Myocyte (in vitro differentiated cells): ENCODE measurements at regions not wholly inside any gene's neighbourhood (a gene's known extent, or its start where the extent isn't known, plus 50 kb on each side); places are given as distances from the start of the nearest gene placed in this dataset.

Source experiments
- DNase-seq: peaks from one replicate; pipeline ENCODE4 v3.0.0-alpha.2; 2012; ENCODE audit warnings: low read depth

DNA sequence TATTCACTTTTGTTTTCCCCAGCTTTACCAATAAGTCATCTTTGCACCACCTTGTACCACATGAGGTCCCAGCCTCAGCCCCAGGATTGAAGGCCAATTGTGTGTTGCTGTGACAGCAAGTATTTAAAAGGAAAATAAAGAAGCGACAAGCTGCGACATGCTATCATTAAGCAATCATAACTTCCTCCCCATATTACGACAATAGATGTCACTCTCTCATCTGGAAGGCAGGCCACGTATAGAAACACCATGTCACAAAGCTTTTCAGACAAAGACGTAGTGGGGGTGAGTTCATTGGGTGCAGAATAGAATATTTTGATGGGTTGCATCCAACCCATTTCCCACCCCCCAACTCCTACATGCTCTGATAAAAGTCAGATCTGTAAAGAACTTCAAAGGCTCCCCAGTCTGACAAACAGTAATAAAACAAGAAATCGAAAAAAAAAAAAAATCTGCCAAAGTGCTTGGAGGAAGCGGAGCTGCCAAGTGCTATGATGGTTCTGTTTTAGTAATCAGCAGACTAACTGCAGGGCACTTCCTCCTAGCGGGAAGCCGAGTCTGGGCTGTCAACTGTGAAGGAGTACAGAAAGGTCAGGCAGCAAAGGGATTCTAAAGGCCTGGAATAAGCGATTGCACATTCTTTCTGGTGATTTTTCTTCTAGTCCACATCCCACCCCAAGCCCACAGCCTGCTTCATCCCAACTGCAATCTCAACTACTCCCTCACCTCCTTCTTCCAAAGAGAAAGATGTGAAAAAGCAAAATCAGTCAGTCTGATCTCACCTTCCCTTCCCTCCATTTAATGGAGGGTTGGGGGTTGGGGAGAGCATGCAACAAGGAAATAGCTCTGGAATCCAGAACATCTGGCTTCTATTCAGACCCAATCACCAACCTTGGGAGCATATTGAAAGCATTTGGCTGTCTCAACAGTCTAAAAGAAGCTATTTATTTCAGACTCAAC lies 131.4 kb upstream of the UBASH3B start:
- DNase-seq: no peak

DNA sequence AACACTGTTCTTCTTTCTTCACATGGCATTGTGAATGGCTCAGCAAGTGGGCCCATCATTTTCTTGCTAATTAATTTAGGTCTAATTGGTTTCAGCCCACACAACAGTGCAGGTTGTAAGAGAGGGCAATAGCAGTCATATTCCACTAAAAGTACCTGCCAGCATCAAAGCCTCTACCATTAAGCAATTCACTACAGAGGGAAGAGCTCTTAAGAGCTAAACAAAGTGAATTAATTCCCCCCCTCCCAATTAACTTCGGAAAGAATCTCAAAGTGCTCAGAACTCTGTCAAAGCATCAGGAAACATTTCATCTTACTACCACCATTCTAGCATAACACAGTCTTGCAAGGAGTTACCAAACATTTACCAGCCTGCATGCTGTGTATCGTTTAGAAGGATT lies 133.9 kb upstream of the UBASH3B start:
- DNase-seq: no peak

DNA sequence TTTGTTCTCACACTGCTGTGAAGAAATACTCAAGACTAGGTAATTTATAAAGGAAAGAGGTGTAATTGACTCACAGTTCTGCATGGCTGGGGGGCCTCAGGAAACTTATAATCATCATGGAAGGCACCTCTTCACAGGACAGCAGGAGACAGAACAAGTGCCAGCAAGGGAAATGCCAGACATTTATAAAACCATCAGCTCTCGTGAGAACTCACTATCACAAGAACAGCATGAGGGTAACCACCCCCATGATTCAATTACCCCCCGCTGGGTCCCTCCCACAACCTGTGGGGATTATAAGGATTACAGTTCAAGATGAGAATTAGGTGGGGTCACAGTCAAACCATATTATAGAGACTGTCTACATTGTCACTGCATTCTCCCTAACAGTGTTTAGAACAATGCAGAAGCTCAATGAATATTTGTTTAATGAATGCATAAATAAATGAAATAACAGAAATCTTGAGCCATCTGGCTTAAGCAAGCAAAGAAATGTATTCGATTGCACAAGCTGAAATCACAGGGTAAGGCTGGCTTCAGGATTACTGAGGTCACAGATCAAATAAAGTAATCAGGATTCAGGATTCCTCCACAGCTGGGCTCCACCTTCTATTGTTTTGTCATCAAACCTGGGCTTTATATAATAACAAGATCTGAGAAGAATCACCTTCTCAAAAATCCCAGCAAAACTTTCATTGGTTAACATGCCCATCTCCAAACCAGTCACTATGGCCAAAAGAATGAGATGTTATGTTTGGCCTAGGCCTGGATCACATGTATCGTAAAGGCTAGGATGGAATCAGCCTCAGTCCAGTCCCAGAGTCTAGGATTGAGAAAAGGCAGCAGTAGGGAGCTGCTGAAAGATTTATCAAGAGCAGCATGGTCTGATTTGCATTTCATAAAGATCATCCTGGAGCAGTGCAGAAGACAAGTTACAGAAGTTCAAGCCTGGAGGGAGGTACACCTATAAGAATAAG lies 137.8 kb upstream of the UBASH3B start:
- DNase-seq: no peak

DNA sequence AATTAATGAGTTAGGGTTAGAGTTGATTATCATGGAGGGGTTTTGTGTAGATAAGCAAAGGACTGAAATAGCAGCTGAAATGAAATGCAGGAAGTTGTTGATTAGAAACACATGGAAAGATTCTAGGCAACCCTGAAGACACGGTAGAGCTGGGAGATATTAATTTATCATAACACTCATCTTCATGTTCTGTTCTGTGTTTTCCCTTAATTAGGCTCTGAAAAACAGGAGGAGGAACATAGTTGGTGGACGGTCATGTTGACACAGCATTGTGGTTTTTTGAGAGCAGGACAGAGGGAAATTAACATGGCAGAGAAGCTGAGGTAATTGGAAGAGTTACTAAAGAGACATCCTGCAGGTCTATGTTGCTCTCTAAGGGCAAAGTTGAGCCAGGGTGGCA lies 138.8 kb upstream of the UBASH3B start:
- DNase-seq: no peak

DNA sequence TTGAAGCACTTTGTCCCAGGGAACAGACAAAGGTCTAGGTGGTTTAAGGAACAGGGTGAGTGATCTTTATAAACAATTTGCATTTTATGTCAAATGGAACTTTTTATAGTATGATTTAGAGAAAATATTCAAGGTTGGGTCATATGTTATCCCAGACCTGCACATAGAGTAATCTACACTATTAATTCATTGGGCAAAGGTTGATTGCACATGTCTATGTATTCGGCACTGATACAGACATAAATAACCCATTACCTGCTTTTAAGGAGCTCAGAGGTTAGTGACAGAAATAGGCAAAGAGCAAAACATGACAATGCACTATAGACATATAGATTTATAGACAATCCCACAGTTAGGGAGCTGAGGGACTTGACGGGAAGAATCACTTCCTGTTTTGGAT lies 141.5 kb upstream of the UBASH3B start:
- DNase-seq: no peak

DNA sequence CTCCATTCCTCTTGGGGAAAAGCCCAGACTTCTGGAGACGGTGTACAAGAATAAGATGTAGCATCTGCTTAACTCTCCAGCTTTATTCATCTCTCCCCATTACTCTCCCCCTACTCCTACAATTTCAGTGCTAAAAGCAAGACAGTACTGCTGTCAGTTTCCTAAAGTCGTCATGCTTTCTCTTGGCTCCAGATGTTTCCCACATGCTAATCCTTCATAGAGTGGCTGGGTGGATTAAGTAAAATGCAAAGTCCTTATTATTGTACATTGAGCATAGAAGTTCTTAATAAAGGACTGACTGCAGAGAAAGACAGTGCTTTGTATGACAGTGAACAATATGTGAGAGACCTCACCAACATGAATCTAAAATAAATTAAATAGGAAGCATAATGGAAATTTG lies 142.2 kb upstream of the UBASH3B start:
- DNase-seq: no peak

DNA sequence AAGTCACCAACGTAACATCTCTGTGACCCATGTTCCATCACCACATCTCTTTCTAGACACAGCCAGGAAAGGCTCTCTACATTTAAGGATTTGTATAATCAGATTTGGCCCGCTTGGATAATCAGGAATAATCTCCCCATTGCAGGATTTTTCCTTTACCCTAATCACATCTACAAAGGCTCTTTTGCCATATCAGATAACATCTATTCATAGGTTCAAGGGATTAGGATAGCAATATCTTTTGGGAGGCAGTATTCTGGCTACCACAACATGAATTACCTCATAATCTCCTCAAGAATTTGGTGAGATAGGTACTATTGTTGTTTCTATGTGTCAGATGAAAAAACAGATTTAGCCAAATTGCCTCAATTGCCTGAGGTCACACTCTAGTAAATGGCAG lies 142.8 kb upstream of the UBASH3B start:
- no peak for DNase-seq

DNA sequence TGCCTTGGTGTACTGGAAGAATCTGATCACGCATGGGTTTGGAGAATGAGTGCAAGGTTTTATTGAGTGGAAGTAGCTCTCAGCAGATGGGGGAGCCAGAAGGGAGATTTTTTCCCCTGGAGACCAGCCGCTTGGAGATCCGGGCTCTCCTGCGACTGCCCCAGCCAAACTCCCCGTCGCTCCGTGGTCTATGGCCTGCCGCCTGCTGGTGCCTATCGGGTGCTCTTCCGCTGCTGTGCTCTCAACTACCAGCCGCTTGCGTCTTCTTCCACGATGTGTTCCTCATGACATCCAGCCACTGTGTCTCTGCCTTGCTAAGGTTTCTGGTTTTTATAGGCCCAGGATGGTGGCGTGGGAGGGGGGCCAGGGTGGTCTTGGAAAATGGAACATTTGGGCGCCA lies 145.6 kb upstream of the UBASH3B start:
- DNase-seq: no peak

DNA sequence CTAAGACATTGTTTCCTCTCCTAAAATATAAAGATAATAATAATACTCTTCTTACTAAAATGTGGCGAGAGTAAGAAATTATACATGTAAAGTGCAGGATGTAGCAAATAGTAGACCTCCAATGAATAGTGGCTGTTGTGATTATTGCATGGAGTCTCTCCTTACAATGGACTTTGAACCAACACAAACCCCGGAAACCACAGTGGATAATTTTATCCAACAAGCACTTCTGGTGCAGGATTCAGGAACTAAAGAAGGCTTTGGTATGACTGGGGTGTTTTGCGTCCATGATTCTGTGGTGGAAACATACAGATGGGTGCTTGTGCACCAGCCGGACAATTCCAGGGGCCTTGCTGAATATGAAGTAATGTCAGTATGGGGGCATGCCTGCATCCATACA lies 146.4 kb upstream of the UBASH3B start:
- DNase-seq: peak; percentile 26

DNA sequence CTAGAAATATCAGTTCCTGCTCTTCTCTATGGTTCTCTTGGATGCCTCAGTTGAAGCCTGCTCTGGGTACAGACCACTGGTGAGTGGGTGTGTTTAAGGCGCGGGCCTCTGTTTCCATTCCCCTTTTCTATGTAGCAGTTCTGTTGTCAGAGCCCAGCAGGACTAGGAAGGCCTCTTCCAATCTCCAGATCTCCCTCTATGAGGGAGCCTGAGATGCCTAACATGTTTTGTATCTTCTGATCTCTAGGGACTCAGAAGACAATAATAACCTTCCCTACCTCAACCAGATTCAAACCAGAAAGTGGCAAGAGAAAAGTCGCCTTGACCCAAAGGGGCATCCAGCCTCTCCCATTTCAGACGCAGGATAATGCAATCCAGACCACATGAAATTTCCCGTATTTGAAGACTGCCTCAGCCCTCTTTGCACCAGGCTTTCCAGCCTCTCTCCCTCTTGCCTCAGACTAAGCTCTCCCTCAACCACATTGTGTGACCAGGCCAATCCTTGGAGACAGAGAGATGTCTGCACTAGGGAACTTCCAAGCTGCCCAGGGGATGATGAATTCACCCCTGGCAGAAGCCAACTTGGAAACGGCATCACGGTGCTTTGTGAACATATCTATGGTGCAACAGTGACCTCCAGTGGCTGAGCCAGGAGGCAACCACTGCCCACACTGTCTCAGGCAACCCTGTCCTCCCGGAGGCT lies 150.1 kb upstream of the UBASH3B start:
- DNase-seq: peak; percentile 92

DNA sequence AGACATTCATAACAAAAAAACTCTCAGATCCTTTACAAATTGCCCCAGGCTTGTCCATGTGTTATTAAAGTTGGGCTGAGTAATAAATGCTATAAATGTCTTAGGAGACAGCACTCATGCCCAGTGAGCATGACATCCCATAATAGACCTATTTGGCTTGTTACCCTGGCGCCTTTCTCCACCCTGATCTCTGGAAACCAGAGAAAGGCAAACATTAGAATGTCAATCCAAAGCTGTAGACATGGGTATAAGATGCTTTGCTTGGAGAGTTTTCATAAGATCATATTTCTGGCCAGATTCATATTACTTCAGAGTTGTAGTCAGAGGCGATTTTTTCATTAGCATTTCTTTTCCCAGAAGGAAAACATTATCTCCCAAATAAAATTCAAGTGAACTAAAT lies 161.3 kb upstream of the UBASH3B start:
- no peak for DNase-seq

DNA sequence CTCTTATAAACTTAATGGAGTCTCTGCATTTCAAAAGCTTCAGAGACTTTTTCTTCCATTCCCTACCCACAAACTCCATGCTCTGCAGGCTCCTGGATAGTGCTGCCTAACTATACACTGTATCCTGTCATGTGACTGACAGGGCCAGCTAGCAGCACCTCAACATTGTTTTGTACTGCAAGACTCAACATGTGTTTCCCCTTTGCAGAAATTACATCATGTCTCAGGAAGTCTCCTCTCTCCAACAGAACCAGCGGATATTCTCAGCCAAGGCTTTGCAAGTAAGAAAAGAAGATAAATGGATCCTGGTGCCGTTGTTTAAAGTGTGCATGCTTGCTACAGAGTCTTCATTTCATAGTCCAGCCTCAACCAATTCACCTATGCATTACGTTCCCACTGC lies 164.0 kb upstream of the UBASH3B start:
- DNase-seq: peak; percentile 37

DNA sequence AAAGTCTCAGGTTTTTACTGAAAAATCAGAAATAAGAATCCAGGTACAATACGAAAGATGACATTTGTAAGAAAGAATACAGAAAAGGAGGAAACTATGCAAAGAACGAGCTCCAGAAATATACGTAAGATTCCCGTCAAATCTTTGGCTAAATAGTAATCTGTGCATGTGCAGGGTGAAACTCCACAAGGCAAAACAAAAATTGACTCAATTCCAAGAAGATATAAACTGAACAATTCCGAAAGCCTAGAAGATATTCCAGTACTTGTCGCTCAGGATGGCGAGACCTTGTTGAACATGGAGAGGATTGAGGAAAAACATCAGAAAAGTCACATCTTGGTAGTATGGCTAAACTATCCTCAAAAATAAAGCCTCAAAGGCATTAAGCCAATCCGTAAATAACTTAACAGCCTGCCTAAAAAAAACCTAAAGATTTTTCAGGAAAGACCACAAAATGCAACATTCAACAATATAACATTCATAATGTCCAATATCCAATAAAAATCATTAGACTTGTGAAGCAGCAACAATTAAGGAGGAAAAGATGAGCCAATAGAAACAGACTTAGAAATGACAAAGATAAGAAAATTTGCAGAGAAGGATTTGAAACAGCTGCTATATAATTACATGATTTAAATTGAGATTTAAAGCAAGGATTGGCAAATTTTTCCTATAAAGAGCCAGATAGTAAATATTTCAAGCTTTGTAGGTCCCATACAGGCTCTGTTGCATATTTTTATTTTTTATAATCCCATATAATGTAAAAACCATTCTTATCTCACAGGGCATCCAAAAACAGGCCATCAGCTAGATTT lies 166.4 kb upstream of the UBASH3B start:
- no peak for DNase-seq

DNA sequence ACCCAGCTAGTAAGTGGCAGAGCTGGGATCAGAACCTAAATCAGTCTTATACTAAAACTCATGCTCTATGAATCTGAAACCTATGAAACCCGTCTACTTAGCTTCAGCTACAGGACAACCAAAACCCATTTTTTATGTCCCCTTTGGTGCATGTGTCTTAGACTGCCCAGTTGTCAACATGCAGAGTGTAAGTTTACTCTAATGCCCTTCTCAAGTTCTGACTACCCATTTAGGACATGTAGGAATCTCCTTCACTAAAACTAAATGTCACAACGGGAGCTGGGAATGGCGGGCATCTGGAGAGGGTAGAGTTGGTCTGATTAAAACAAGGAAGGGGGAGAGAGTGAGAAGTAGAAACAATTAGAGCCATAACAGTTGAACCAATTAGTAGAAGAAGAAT lies 167.9 kb upstream of the UBASH3B start:
- DNase-seq: no peak

DNA sequence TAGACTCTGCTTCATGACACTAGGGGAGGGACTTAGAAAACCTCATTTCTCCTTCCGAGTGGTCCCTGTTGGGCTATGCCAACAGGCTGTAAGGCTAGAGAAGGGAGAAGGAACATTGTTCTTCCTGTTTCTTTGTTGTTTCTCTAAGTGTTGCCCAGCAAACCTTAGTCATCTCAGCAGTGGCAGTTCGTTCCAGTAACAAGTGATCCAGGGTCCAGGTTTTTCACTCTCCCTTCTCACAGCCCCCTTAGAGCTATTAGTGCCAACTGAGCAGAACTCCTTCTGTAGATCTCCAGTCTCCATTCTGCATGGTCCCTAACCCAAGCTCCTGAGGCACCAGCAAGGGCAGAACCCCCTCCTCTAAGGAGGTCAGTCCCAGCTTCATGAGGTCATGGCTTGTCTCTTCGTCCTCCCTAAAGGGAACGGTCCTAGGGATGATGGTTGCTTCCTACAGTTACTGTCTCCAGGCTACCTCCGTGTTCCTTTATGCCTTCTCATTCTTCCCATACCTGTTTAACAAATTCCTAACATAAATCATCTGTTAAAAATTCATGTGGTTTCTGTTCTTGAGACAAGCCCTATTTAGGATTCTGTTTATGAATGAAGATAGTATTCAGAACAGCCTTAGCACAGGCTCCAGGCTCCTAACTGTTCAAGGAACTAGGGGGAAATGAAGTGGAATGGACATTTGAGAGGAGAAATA lies 168.6 kb upstream of the UBASH3B start:
- no peak for DNase-seq

DNA sequence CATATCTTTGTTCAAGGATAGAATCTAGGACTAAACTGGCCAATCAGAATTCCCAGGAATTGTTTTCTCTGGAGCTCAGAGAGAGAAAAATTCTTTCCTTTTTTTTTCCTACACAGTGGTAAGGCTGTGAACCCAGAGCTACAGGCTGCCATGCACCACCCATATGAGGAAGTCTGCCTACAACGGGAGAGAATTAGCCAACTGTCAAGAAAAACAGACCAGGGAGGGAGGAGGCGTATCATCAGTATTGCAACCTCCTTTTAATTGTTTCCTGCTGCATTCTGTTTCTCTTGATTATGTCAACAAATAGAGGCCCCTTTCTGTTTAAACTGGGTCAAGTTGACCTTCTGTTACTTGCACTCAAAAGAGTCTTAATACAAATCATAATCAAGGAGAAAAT lies 176.5 kb upstream of the UBASH3B start:
- no peak for DNase-seq

DNA sequence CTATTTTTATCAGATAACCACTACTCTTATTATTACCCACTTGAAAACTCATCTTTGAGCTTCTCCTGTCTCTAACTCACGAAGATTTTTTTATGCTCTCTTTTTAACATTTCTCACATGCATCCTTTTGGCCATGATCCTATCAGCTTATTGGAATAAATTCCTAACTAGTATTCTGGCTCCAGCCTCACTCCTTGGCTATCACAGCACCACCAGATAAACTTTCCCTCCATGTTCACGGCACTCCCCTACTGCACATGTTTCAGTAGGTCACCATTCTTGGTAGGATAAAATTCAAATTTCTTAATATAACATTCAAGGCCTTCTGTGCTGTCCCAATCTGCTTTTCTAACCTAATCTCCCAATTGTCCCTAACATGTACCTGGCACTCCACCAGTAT lies 186.6 kb upstream of the UBASH3B start:
- DNase-seq: no peak

DNA sequence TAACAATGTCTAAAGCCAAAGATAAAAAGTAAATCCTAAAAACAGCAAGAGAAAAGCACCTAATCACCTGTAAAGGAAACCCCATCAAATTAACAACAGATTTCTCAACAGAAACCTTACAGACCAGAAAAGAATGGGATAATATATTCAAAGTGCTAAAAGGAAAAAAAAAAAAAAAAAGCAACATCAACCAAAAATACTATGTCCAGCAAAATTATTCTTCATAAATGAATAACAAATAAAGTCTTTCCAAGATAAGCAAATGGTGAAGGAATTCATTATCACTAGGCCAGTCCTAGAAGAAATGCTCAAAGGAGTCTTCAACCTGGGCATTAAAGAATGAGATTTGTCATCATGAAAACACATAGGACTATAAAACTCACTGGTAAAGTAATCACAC lies 192.0 kb upstream of the UBASH3B start:
- no peak for DNase-seq

DNA sequence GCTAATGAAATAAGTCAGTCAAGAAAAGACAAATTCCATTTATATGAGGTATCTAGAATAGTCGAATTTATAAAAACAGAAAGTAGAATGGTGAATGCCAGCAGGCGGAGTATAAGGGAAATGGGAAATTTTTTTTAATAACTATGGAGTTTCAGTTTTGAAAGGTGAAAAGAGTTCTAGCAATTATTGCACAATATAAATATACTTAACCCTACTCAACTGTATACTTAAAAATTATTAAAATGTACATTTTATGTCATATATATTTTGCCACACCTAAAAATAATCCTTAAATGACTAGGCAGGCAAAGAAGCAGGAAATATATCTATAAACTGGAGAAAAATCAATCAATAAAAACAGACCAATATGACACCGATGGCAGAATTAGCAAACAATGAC lies 196.5 kb upstream of the UBASH3B start:
- DNase-seq: no peak

DNA sequence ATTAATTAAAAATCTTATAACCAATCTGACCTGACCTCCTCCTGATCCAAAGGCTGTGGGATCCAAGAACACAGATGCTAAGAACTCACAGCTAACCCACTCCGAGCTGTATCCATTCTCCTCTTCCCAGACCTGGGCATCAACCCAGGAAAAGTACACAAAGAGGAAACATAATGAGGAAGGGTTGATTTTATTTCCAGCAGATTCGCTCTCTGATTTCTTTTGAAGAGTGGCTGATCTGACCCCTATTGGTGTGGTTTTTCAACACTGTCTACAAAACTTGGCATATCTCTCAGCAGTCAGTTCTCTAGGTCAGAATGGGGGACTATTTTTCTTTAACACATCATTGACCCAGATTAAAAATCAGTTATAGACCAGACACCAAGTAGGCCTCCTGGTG lies 201.9 kb upstream of the UBASH3B start:
- peak; percentile 3 for DNase-seq
